AG04450 (cell line): ENCODE measurements at regions not wholly inside any gene's neighbourhood (a gene's known extent, or its start where the extent isn't known, plus 50 kb on each side); places are given as distances from the start of the nearest gene placed in this dataset.

Experiments
- CTCF ChIA-PET: fragments of 300-600, 350-600 bp; formaldehyde crosslinking; extraction: SDS; loops from one replicate; lab custom pipeline; 2022; ENCODE audit warnings: antibody characterized with exemption, inconsistent platforms; lab: Charles Lee
- POLR2A ChIA-PET: fragments of 350-600 bp; formaldehyde crosslinking; extraction: SDS; loops from one replicate; lab custom pipeline; 2021; ENCODE audit warnings: antibody characterized with exemption, inconsistent platforms; lab: Yijun Ruan, JAX
- DNase-seq: peaks from one replicate; pipeline ENCODE4 v3.0.0-alpha.2; 2011; ENCODE audit warnings: low read depth, low spot score
- H3K27ac ChIP-seq: one replicate; pipeline ENCODE4 v1.5.1; 2012; ENCODE audit warnings: low read depth, low read length, control low read depth
- H3K27me3 ChIP-seq: one replicate; pipeline ENCODE4 v1.6.0; 2012; ENCODE audit warnings: low read length; ENCODE audit not compliant: control insufficient read depth, insufficient read depth
- H3K4me3 ChIP-seq: 2 replicates; pipeline ENCODE4 v1.5.1; 2011; ENCODE audit warnings: mild to moderate bottlenecking, low read depth, low read length, control low read depth
- H3K9me3 ChIP-seq: 2 replicates; pipeline ENCODE4 v1.5.1; 2012; ENCODE audit warnings: low read length; ENCODE audit not compliant: control insufficient read depth, insufficient read depth
- TF ChIP-seq, protein P1 (sequence below): IDR thresholded peaks from 2 replicates; pipeline ENCODE4 v1.5.1; 2011; ENCODE audit warnings: low read depth, low read length, control low read depth, inconsistent platforms

DNA sequence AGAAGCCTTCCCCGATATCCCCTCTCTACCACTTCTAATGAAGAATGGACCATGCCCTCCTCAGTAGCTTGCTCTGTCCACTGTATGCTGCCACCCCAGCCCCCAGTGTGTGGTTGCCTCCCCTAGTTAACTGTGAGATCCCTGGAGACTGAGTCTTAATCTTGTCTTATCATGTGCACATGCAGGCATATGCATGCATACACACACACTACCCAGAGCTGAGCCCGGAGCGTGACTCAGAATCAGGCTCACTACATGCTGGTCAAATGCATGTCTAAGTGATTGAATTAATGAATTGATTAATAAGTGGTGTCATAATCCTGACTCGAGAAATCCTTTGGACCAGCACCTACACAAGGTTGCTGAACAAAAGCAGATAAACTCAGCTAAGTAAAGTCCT is 99.4 kb downstream of the CCT6B start:
- TF ChIP-seq, protein P1, sequence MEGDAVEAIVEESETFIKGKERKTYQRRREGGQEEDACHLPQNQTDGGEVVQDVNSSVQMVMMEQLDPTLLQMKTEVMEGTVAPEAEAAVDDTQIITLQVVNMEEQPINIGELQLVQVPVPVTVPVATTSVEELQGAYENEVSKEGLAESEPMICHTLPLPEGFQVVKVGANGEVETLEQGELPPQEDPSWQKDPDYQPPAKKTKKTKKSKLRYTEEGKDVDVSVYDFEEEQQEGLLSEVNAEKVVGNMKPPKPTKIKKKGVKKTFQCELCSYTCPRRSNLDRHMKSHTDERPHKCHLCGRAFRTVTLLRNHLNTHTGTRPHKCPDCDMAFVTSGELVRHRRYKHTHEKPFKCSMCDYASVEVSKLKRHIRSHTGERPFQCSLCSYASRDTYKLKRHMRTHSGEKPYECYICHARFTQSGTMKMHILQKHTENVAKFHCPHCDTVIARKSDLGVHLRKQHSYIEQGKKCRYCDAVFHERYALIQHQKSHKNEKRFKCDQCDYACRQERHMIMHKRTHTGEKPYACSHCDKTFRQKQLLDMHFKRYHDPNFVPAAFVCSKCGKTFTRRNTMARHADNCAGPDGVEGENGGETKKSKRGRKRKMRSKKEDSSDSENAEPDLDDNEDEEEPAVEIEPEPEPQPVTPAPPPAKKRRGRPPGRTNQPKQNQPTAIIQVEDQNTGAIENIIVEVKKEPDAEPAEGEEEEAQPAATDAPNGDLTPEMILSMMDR: no peak
- POLR2A ChIA-PET: no interaction called here
- Histone ChIP-seq H3K27me3 (peaks cover 5% of the 10 kb centered on the region), H3K27ac (no peak overlapping the region), H3K9me3 (no peaks in the 10 kb centered on the region), H3K4me3 (no peak overlapping the region)
- CTCF ChIA-PET: no interaction called here
- DNase-seq: no peak

DNA sequence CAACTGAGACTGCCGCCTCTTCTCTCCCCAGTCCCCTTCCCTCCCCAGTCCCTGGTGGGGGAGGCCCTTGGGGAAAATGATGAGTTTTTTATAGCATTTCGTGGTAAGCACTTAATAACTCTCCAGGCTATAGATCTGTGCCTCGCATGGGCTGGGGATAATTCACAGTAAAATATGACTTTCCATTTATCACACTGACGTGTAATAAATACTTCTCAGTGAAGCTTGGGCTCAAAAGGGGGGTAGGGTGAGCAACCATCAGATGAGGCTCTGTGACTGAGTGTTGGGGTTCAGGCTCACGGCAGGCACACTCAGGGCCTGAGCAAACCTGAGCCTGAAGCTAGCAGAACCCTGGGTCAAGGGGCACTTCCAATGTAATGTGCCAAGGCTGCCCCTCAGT is 101.6 kb downstream of the CCT6B start:
- Histone ChIP-seq H3K27ac (no peak overlapping the region), H3K4me3 (no peak overlapping the region), H3K27me3 (no peaks in the 10 kb centered on the region), H3K9me3 (no peaks in the 10 kb centered on the region)
- TF ChIP-seq, protein P1: no peak
- CTCF ChIA-PET: no interaction called here
- POLR2A ChIA-PET: no interaction called here
- DNase-seq: no peak

DNA sequence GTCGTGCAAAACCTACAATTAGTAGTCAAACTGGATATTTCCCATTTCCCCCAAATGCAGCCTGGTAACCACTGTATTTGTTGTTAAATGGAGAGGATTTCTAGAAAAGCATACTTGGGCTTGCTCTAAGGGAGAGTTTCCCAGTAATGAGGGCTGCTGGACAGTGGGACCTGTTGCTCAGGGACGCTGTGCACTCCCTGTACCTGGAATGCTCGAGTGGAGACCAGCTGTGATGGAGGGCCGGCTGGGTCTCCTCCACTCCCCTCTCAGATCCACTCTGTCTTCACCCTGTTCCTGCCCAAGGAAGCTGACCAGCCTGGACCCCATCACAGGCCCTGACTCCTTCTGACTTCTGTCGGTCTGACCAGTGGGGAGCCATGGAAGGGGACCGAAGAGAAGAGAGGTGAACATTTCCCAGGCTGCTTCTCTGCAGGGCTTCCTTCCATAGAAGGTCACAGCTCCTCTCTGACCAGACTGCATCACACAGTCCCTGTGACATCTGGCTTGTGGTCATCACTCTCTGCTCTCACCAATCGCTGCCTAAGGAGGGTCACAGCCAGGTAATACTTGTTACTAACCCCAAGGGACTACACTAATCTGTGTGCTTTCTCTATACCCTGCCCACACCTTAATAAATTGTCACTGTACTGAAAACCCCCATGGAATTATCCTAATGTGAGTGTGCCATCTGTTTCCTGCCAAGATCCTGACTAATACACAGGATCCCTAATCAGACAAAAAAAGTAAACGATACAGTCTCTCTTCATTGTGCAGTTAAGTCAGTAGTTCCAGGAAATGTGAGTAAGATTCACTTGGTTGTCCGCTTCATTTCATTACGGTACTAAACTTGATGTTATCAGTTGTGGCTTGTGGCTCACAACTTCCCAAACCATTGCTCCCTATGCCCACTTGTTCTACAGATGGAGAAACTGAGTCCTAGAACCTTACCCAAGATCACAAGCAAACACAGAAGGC is 102.4 kb downstream of the CCT6B start:
- CTCF ChIA-PET: no interaction called here
- Histone ChIP-seq H3K4me3 (no peak overlapping the region), H3K27ac (no peak overlapping the region), H3K27me3 (no peaks in the 10 kb centered on the region), H3K9me3 (no peaks in the 10 kb centered on the region)
- POLR2A ChIA-PET: no interaction called here
- no peak for DNase-seq
- TF ChIP-seq, protein P1: no peak

DNA sequence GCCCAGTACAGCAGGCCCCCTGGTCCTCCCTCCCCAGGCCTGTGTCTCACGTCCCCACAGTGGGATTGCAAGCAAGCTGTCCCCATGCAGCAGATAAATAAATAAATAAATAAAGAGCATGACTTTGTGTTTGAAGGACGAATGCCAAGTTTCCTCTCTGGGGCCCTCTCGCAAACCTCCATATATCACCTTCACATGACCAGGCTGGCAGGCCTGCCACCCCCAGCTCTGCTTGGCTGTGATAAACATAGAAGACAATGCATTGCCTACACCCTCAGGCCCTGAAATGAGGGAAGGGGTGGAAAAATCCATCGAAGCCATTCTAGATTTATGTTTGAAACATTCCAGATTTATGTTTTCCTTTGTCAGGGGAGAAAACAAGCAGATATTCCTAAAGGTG is 107.3 kb downstream of the CCT6B start:
- no peak for DNase-seq
- CTCF ChIA-PET: no interaction called here
- POLR2A ChIA-PET: no interaction called here
- no peaks in the 10 kb centered on the region; the same call in 1 of the 2 replicates for H3K9me3 ChIP-seq
- TF ChIP-seq, protein P1: no peak
- H3K27ac ChIP-seq: no peak overlapping the region
- H3K4me3 ChIP-seq: no peak overlapping the region
- H3K27me3 ChIP-seq: no peaks in the 10 kb centered on the region

DNA sequence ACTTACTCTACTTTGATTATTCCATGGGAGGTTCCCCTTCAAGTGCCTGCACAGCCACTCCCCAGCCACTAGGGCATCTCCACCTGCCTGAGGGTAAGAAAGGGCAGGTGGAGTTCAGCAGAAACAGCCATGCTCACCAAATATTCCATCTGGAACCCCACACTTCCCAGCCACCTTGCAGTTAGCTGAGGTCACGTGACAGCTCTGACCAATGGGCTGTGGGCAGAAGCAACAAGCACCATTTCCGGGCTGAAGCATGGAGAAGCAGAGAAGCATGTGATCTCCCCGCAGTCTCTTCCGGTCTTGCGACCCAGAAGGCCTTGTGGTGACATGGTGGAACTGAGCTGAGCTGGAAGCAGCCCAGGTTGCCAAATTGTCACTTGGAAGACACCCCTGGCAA is 108.6 kb downstream of the CCT6B start:
- TF ChIP-seq, protein P1: no peak; the same call in 1 of the 2 replicates
- H3K27ac ChIP-seq: no peak overlapping the region
- no peak for DNase-seq
- H3K27me3 ChIP-seq: no peaks in the 10 kb centered on the region
- no peaks in the 10 kb centered on the region; the same call in 1 of the 2 replicates for H3K9me3 ChIP-seq
- CTCF ChIA-PET: no interaction called here
- POLR2A ChIA-PET: no interaction called here
- H3K4me3 ChIP-seq: no peak overlapping the region
